K562 (cell line): ENCODE measurements at regions not wholly inside any gene's neighbourhood (a gene's known extent, or its start where the extent isn't known, plus 50 kb on each side); places are given as distances from the start of the nearest gene placed in this dataset.

Experiments used
- ATAC-seq: fragments of 200-7000 bp; cut with Tn5 transposase; 3 replicates; pipeline ENCODE4 v1.9.1; 2020; ENCODE audit warnings: moderate library complexity
- BruUV-seq: library from RNA; stranded (reverse); fragments of 400-500 nt; replicated peaks from 2 replicates; lab custom pipeline; 2021; lab: Mats Ljungman, UMichigan
- CTCF ChIA-PET: fragments of 300-600 bp; formaldehyde crosslinking; extraction: SDS; loops from one replicate; lab custom pipeline; 2021; ENCODE audit warnings: low intra/inter-chr PET ratio; lab: Yijun Ruan, JAX
- POLR2A ChIA-PET: fragments of 300-600, 350-650 bp; sonication (Branson Sonifier 250); formaldehyde crosslinking; extraction: SDS; loops from one replicate; lab custom pipeline; 2021; ENCODE audit warnings: antibody characterized with exemption, inconsistent platforms; lab: Yijun Ruan, JAX
- DNase-seq, 4 experiments: peaks; one replicate each; pipeline versions ENCODE4 v3.0.0 to v3.0.0-alpha.2; 2011 to 2018; ENCODE audit warnings: low spot score in 3 of 4, mixed read lengths in 3 of 4; ENCODE audit errors: extremely low read depth in 1 of 4
- FAIRE-seq: peaks from 2 replicates; lab custom pipeline; 2011; peaks lifted over from hg19 to GRCh38; lab: Jason Lieb, UNC
- H2AFZ ChIP-seq: 2 replicates; pipeline ENCODE4 v1.6.0; 2011; ENCODE audit warnings: low read depth, low read length, control low read depth, inconsistent platforms
- H3K27ac ChIP-seq: fragments of 200-600 bp; 3 replicates; pipeline ENCODE4 v1.8.0; 2011; ENCODE audit warnings: low read depth, mild to moderate bottlenecking, control low read depth, inconsistent platforms, low read length, moderate library complexity, mixed read lengths; ENCODE audit errors: extremely low read depth
- H3K27me3 ChIP-seq, 2 experiments: fragments of 300-600 bp in 1 of 2; 2 replicates in 1 of 2; 3 replicates in 1 of 2; pipeline versions ENCODE4 v1.6.0 to v1.8.0; 2011; ENCODE audit warnings: inconsistent platforms in 2 of 2, low read length in 2 of 2, mild to moderate bottlenecking in 1 of 2, mixed read lengths in 1 of 2, moderate library complexity in 1 of 2; ENCODE audit not compliant: control insufficient read depth in 2 of 2, insufficient read depth in 2 of 2
- H3K36me3 ChIP-seq: fragments of 300-600 bp; 3 replicates; pipeline ENCODE4 v1.8.0; 2011; ENCODE audit warnings: mild to moderate bottlenecking, low read length, inconsistent platforms; ENCODE audit not compliant: control insufficient read depth, insufficient read depth
- H3K4me1 ChIP-seq, 2 experiments: fragments of 200-600 bp in 1 of 2; replicated peaks in 1 of 2; 2 replicates in 1 of 2; 3 replicates in 1 of 2; pipeline versions ENCODE4 v1.5.1 to v1.8.0; 2011; ENCODE audit warnings: inconsistent platforms in 2 of 2, low read length in 2 of 2, mild to moderate bottlenecking in 1 of 2, mixed read lengths in 1 of 2, moderate library complexity in 1 of 2; ENCODE audit not compliant: control insufficient read depth in 2 of 2, insufficient read depth in 2 of 2
- H3K4me2 ChIP-seq: 2 replicates; pipeline ENCODE4 v1.6.1; 2011; ENCODE audit warnings: low read length, control low read depth, inconsistent platforms, mixed read lengths; ENCODE audit not compliant: insufficient read depth
- H3K4me3 ChIP-seq: fragments of 200-600 bp; sonication (generic), shearing (Covaris generic); 2 replicates; pipeline ENCODE4 v1.5.1; 2016; ENCODE audit warnings: control low read depth, inconsistent platforms
- H3K79me2 ChIP-seq: fragments of 200-600 bp; 3 replicates; pipeline ENCODE4 v1.8.0; 2011; ENCODE audit warnings: low read length, inconsistent platforms; ENCODE audit not compliant: control insufficient read depth, insufficient read depth
- H3K9ac ChIP-seq, 2 experiments: 2 replicates each; pipeline versions ENCODE4 v1.6.0 to v1.6.1; 2011; ENCODE audit warnings: low read depth in 2 of 2, low read length in 2 of 2, control low read depth in 1 of 2, inconsistent platforms in 1 of 2, mild to moderate bottlenecking in 1 of 2, mixed read lengths in 1 of 2; ENCODE audit not compliant: insufficient read depth in 1 of 2
- H3K9me1 ChIP-seq: one replicate; pipeline ENCODE4 v1.6.0; 2011; ENCODE audit warnings: inconsistent platforms, mild to moderate bottlenecking, low read length, moderate library complexity; ENCODE audit not compliant: control insufficient read depth, insufficient read depth
- H3K9me3 ChIP-seq: replicated peaks from 2 replicates; pipeline ENCODE4 v1.5.1; 2011; ENCODE audit warnings: low read depth, low read length, inconsistent platforms; ENCODE audit not compliant: control insufficient read depth, insufficient read depth
- H4K20me1 ChIP-seq: replicated peaks from 2 replicates; pipeline ENCODE4 v1.6.1; 2011; ENCODE audit warnings: low read length, inconsistent platforms, mixed read lengths; ENCODE audit not compliant: control insufficient read depth, insufficient read depth
- FOXA3 ChIP-seq, 2 experiments: fragments of 450-650 bp in 1 of 2; sonication (generic) in 1 of 2; formaldehyde crosslinking; IDR thresholded peaks in 1 of 2; conservative IDR thresholded peaks in 1 of 2; 2 replicates each; pipeline versions ENCODE4 v1.4.0 to v1.8.0; 2020 to 2022; ENCODE audit warnings: mild to moderate bottlenecking in 2 of 2, missing genetic modification reagents in 1 of 2
- HNRNPUL1 ChIP-seq: fragments of 200-400 bp; formaldehyde crosslinking; IDR thresholded peaks from 2 replicates; pipeline ENCODE4 v1.6.1; 2017; ENCODE audit warnings: low read length
- KHSRP ChIP-seq: fragments of 450-650 bp; IDR thresholded peaks from 2 replicates; pipeline ENCODE4 v1.6.1; 2017
- RFX1 ChIP-seq: fragments of 450-650 bp; IDR thresholded peaks from 2 replicates; pipeline ENCODE4 v1.6.1; 2016; ENCODE audit warnings: mild to moderate bottlenecking, moderate library complexity
- TSC22D4 ChIP-seq: fragments of 450-650 bp; IDR thresholded peaks from 2 replicates; pipeline ENCODE4 v1.6.1; 2016; ENCODE audit warnings: missing genetic modification characterization, missing biosample characterization, control low read depth
- USF2 ChIP-seq: sonication (generic); formaldehyde crosslinking; IDR thresholded peaks from 2 replicates; pipeline ENCODE4 v1.5.0; 2020; ENCODE audit warnings: missing genetic modification reagents
- ZFPM2 ChIP-seq: fragments of 250-450 bp; sonication (Bioruptor Pico); IDR thresholded peaks from 2 replicates; pipeline ENCODE4 v1.5.1; 2022; ENCODE audit warnings: mild to moderate bottlenecking
- ZNF551 ChIP-seq: fragments of 250-450 bp; sonication (Bioruptor Pico); IDR thresholded peaks from 2 replicates; pipeline ENCODE4 v1.5.0; 2021; ENCODE audit warnings: mild to moderate bottlenecking, moderate library complexity
- ZNF699 ChIP-seq: fragments of 250-450 bp; sonication (Bioruptor Pico); IDR thresholded peaks from 2 replicates; pipeline ENCODE4 v1.8.0; 2021; ENCODE audit warnings: mild to moderate bottlenecking, moderate library complexity; ENCODE audit not compliant: insufficient replicate concordance
- whole genome bisulfite sequencing: fragments of 100-300 bp; shearing (Covaris generic); methylation state at CpG from one replicate; pipeline ENCODE4 v1.1.6; 2016; ENCODE audit warnings: low coverage, mixed read lengths; ENCODE audit not compliant: insufficient coverage; ENCODE audit errors: missing lambda C conversion rate; 5-methylcytosine and 5-hydroxymethylcytosine counted together
- in situ Hi-C: fragments of 300-500 bp; cut with MboI; formaldehyde crosslinking; loops from 4 replicates; pipeline ENCODE4 v1.15.0; 2018; ENCODE audit warnings: inconsistent platforms, mixed read lengths
- intact Hi-C: fragments of 100-400 bp; cut with micrococcal nuclease; formaldehyde crosslinking; loops from 2 replicates; pipeline ENCODE4 v1.14.2; 2022

- BruUV-seq, result no TSS peak
- CTCF ChIA-PET, result no interaction called here
- DNase-seq (no peak), FAIRE-seq (no peak), ATAC-seq (no peak)
- intact Hi-C loops, result no loop called here
- no peaks in the 10 kb centered on the region for H3K36me3 ChIP-seq
- H3K79me2 ChIP-seq, result no peaks in the 10 kb centered on the region
- H3K4me3 ChIP-seq, result no peak overlapping the region
- H3K9me3 ChIP-seq, result no peaks in the 10 kb centered on the region
- POLR2A ChIA-PET, result interaction anchor here (0.5 kb wide), 1 partner anchor 9 kb away, joined by 3 read pairs; no protein-coding TSS in a partner anchor
- H3K27me3 ChIP-seq, result peaks cover 0 to 14% of the 10 kb centered on the region in 2 experiments; a peak in 1 of 5 replicates
- 0% methylated on average over 4 of the region's 4 CpGs for WGBS
- no peaks in the 10 kb centered on the region for H4K20me1 ChIP-seq
- H3K9me1 ChIP-seq, result no peaks in the 10 kb centered on the region
- TF ChIP-seq ZFPM2 (CRISPR knock-in tag) (no peak), USF2 (CRISPR knock-in tag) (no peak), RFX1 (no peak), HNRNPUL1 (no peak)
- TF ChIP-seq, all 486 proteins: peak for 0
- no peak overlapping the region for H3K27ac ChIP-seq
- in situ Hi-C loops, result no loop called here
- H3K4me2 ChIP-seq, result no peak overlapping the region
- no peak overlapping the region for H2AFZ ChIP-seq
- no peak overlapping the region for H3K9ac ChIP-seq
- H3K4me1 ChIP-seq, result no peaks in the 10 kb centered on the region
Observed at GRCh38 chr13:111633401-111633800, 313.0 kb downstream of the TEX29 start.

- CTCF ChIA-PET, result no interaction called here
- no peak overlapping the region for H3K4me3 ChIP-seq
- POLR2A ChIA-PET, result no interaction called here
- ATAC-seq (no peak), DNase-seq (no peak), FAIRE-seq (no peak)
- no peaks in the 10 kb centered on the region for H3K9me1 ChIP-seq
- H3K27ac ChIP-seq, result no peak overlapping the region
- in situ Hi-C loops, result no loop called here
- no peak overlapping the region for H2AFZ ChIP-seq
- no peak overlapping the region for H3K9ac ChIP-seq
- WGBS, result 2% methylated on average over 8 of the region's 8 CpGs
- H3K79me2 ChIP-seq, result no peaks in the 10 kb centered on the region
- H3K4me1 ChIP-seq, result no peaks in the 10 kb centered on the region
- H3K9me3 ChIP-seq, result no peaks in the 10 kb centered on the region
- intact Hi-C loops, result no loop called here
- peaks cover 0 to 14% of the 10 kb centered on the region in 2 experiments; a peak in 1 of 5 replicates for H3K27me3 ChIP-seq
- H3K36me3 ChIP-seq, result no peaks in the 10 kb centered on the region
- BruUV-seq, result no TSS peak
- H4K20me1 ChIP-seq, result no peaks in the 10 kb centered on the region
- H3K4me2 ChIP-seq, result no peak overlapping the region
- TF ChIP-seq TSC22D4, result no peak
- no peak for TF ChIP-seq ZNF551 (CRISPR knock-in tag)
- no peak for TF ChIP-seq FOXA3 (CRISPR knock-in tag; conservative IDR thresholded peaks at IDR 0.05 in 1 of 2, IDR thresholded peaks at IDR 0.05 in 1 of 2)
- TF ChIP-seq KHSRP, result no peak
- no peak for TF ChIP-seq ZNF699 (CRISPR knock-in tag)
Observed at GRCh38 chr13:111634410-111634809, 314.0 kb downstream of the TEX29 start.
